Medulla oblongata (tissue), 1 donor: ENCODE measurements at regions not wholly inside any gene's neighbourhood (a gene's known extent, or its start where the extent isn't known, plus 50 kb on each side); places are given as distances from the start of the nearest gene placed in this dataset.

ENCODE experiments used
- DNase-seq: peaks from one replicate; pipeline ENCODE4 v3.0.0-alpha.2; 2015; ENCODE audit errors: extremely low spot score

GRCh38 chr13:73967397-73968165 lies 166.6 kb downstream of the KLF12 start:
- DNase-seq: no peak

GRCh38 chr13:73966331-73966730 lies 167.9 kb downstream of the KLF12 start:
- DNase-seq: peak; percentile 20

GRCh38 chr13:73962284-73962683 lies 171.9 kb downstream of the KLF12 start:
- DNase-seq: no peak

- DNase-seq: no peak
Observed at GRCh38 chr13:73961181-73961580, 173.0 kb downstream of the KLF12 start.

- no peak for DNase-seq
Observed at GRCh38 chr13:73960474-73960873, 173.7 kb downstream of the KLF12 start.

- DNase-seq: no peak
Observed at GRCh38 chr13:73958657-73959397, 175.4 kb downstream of the KLF12 start.

GRCh38 chr13:73957889-73958288 lies 176.3 kb downstream of the KLF12 start:
- DNase-seq: no peak

- DNase-seq: no peak
Observed at GRCh38 chr13:73956795-73957408, 177.3 kb downstream of the KLF12 start.

GRCh38 chr13:73955977-73956500 lies 178.2 kb downstream of the KLF12 start:
- no peak for DNase-seq

GRCh38 chr13:73954808-73955207 lies 179.4 kb downstream of the KLF12 start:
- DNase-seq: no peak

- DNase-seq: no peak
Observed at GRCh38 chr13:73952648-73953047, 181.6 kb downstream of the KLF12 start.

GRCh38 chr13:73948848-73949529 lies 185.2 kb downstream of the KLF12 start:
- no peak for DNase-seq

- peak; percentile 47 for DNase-seq
Observed at GRCh38 chr13:73945871-73946270, 188.3 kb downstream of the KLF12 start.

- DNase-seq: no peak
Observed at GRCh38 chr13:73945382-73945781, 188.8 kb downstream of the KLF12 start.

GRCh38 chr13:73943965-73944233 lies 190.3 kb downstream of the KLF12 start:
- DNase-seq: no peak

- DNase-seq: no peak
Observed at GRCh38 chr13:73943137-73943964, 190.9 kb downstream of the KLF12 start.

- DNase-seq: no peak
Observed at GRCh38 chr13:73941752-73942151, 192.5 kb downstream of the KLF12 start.

- no peak for DNase-seq
Observed at GRCh38 chr13:73940098-73940497, 194.1 kb downstream of the KLF12 start.

GRCh38 chr13:73939603-73940002 lies 194.6 kb downstream of the KLF12 start:
- DNase-seq: no peak

- no peak for DNase-seq
Observed at GRCh38 chr13:73939071-73939380, 195.2 kb downstream of the KLF12 start.

GRCh38 chr13:73938372-73939070 lies 195.7 kb downstream of the KLF12 start:
- no peak for DNase-seq
